ENCODE measurements at regions not wholly inside any gene's neighbourhood (a gene's known extent, or its start where the extent isn't known, plus 50 kb on each side); places are given as distances from the start of the nearest gene placed in this dataset.

DNA sequence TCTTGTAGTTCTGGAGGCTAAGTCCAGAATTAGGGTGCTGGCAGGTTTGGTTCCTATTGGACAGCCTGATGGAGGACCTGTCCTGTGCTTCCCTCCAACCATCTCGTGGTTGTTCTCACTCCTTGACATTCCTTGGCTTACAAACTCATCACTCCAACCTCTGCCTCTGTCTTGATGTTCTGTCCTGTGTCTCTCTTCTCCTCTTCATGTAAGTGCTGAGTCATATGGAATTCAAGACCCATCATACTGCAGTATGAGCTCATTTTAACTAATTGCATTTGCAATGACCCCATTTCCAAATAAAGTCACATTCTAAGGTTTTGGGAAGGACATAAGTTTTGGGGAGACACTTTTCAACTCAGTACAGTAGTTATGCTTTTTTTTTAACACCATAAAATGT is 374.7 kb downstream of the TRIB2 start:
- intact Hi-C loops (cut with DNase I) = no loop called here
- Histone ChIP-seq H3K9me3 (no peaks in the 10 kb centered on the region), H3K4me3 (no peak overlapping the region), H3K36me3 (no peaks in the 10 kb centered on the region), H3K27ac (replicated peaks in 1 of 4) (no peak overlapping the region), H3K4me1 (peaks cover 0 to 3% (median 0%) of the 10 kb centered on the region in 4 donors), H3K27me3 (no peaks in the 10 kb centered on the region)
- TF ChIP-seq EP300 (IDR thresholded peaks at IDR 0.05) (no peak), POLR2AphosphoS5 (IDR thresholded peaks at IDR 0.05) (no peak), POLR2A (IDR thresholded peaks at IDR 0.05; ENCODE audit: low read depth) (no peak)
- TF ChIP-seq, protein P1, sequence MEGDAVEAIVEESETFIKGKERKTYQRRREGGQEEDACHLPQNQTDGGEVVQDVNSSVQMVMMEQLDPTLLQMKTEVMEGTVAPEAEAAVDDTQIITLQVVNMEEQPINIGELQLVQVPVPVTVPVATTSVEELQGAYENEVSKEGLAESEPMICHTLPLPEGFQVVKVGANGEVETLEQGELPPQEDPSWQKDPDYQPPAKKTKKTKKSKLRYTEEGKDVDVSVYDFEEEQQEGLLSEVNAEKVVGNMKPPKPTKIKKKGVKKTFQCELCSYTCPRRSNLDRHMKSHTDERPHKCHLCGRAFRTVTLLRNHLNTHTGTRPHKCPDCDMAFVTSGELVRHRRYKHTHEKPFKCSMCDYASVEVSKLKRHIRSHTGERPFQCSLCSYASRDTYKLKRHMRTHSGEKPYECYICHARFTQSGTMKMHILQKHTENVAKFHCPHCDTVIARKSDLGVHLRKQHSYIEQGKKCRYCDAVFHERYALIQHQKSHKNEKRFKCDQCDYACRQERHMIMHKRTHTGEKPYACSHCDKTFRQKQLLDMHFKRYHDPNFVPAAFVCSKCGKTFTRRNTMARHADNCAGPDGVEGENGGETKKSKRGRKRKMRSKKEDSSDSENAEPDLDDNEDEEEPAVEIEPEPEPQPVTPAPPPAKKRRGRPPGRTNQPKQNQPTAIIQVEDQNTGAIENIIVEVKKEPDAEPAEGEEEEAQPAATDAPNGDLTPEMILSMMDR (IDR thresholded peaks at IDR 0.05) = no peak
- no peak for DNase-seq (ENCODE audit: extremely low spot score)
- WGBS = 13% methylated on average over 1 of the region's 1 CpG

DNA sequence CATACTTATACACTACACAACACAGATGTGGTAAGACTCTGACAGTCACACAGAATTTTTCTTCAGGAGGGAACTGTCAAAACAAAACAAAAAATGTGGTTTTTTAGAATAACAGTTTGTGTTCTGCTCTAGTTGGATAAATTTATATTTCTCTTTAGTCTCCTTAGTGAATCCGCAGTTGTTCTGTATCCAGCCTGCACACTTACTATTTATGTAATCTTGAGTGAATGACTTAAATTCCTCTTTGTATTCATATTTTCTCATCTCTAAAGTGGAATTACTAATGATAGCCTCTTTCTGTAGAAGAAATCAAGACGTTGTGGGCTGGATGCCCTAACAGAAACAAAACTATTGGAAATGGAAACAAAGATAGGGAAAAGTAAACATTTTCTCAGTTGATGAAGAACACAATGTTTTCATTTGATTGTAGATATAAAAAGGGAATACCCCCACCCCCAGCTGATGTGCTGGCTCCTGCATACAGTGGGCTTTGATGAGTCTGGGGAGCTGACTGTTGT is 375.2 kb downstream of the TRIB2 start:
- no peak overlapping the region for H3K4me3 ChIP-seq
- H3K4me1 ChIP-seq = peaks cover 0 to 3% (median 0%) of the 10 kb centered on the region in 4 donors
- no peaks in the 10 kb centered on the region for H3K9me3 ChIP-seq
- 30% methylated on average over 2 of the region's 2 CpGs for WGBS
- H3K36me3 ChIP-seq = no peaks in the 10 kb centered on the region
- no peak for DNase-seq (ENCODE audit: extremely low spot score)
- no peak overlapping the region for H3K27ac ChIP-seq (replicated peaks in 1 of 4)
- H3K27me3 ChIP-seq = no peaks in the 10 kb centered on the region
- intact Hi-C loops (cut with DNase I) = no loop called here
- no peak for TF ChIP-seq POLR2AphosphoS5 (IDR thresholded peaks at IDR 0.05)
- no peak for TF ChIP-seq POLR2A (IDR thresholded peaks at IDR 0.05; ENCODE audit: low read depth)
- no peak for TF ChIP-seq EP300 (IDR thresholded peaks at IDR 0.05)
- TF ChIP-seq, protein P1 (IDR thresholded peaks at IDR 0.05) = no peak

DNA sequence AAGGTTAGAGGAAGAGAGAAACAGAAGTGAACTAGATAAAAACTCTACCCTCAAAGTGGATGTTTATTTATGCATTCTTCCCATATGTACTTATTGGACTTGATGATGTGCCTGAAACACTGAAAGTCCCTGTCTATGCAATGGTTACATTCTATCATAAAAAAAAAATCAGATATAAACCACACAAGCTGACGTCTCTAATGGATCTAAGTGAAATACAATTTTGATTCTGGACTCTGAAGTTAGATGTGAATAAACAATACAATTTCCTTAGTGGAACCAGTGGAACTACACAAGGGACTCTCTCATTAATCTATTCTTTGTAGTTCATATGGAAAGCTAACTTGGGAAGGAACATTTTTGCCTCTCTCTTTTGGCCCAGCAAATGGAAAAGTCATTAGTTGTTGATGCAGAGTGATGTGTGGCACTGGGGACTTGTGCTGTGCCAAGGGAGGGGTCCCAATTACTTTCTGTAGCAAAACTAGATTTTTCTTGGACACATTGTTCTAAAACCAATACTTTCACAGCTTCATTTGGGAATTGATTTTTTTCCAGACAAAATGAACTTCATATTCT is 376.8 kb downstream of the TRIB2 start:
- H3K36me3 ChIP-seq = no peaks in the 10 kb centered on the region
- no peak for DNase-seq (ENCODE audit: extremely low spot score)
- TF ChIP-seq EP300 (IDR thresholded peaks at IDR 0.05) (no peak), POLR2A (IDR thresholded peaks at IDR 0.05; ENCODE audit: low read depth) (no peak), POLR2AphosphoS5 (IDR thresholded peaks at IDR 0.05) (no peak)
- TF ChIP-seq, protein P1 (IDR thresholded peaks at IDR 0.05) = no peak
- peaks cover 0 to 3% (median 0%) of the 10 kb centered on the region in 4 donors for H3K4me1 ChIP-seq
- no peaks in the 10 kb centered on the region for H3K9me3 ChIP-seq
- H3K27ac ChIP-seq (replicated peaks in 1 of 4) = no peak overlapping the region
- WGBS = 19% methylated on average over 1 of the region's 1 CpG
- intact Hi-C loops (cut with DNase I) = no loop called here
- H3K4me3 ChIP-seq = no peak overlapping the region
- H3K27me3 ChIP-seq = no peaks in the 10 kb centered on the region

DNA sequence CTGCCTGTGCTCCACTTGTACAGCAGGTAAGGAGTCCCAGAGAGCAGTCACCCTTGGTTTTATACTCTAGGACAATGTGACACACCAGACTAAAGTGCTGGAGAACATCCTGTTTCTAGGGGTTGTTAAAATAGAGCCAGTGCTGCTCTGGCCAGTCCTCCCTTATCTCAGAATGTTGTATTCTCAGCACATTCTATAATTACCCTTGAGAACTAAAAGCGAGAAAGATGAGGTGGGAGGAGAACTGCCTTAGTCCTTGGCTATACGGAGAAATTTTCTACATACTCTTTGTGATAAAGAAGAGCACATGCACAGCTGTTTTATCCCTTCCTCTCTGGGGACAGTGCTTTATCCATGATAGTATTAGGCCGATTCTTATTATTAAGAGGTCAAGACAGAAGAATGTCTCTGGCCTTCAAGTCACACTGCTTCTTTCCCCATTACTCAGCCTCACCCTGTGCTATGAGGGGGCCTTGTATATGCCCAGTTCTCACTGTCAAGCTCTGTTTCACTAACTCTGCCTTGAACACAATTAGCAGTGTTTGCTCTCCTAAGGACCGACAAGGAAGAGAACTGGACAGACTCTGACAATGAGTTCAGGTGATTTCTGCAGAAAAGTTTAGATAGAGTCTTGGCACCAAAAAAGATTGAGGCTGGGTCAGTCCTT is 385.8 kb downstream of the TRIB2 start:
- Histone ChIP-seq H3K9me3 (no peaks in the 10 kb centered on the region), H3K27me3 (no peaks in the 10 kb centered on the region), H3K27ac (replicated peaks in 1 of 4) (no peak overlapping the region), H3K4me3 (no peak overlapping the region), H3K4me1 (peaks cover 0 to 6% (median 0%) of the 10 kb centered on the region in 4 donors), H3K36me3 (no peaks in the 10 kb centered on the region)
- 50% methylated on average over 4 of the region's 4 CpGs for WGBS
- DNase-seq (ENCODE audit: extremely low spot score) = no peak
- TF ChIP-seq, protein P1 (IDR thresholded peaks at IDR 0.05) = no peak
- TF ChIP-seq EP300 (IDR thresholded peaks at IDR 0.05) (no peak), POLR2AphosphoS5 (IDR thresholded peaks at IDR 0.05) (no peak), POLR2A (IDR thresholded peaks at IDR 0.05; ENCODE audit: low read depth) (no peak)
- intact Hi-C loops (cut with DNase I) = no loop called here
